Astrocyte (in vitro differentiated cells and primary cell): ENCODE measurements at regions not wholly inside any gene's neighbourhood (a gene's known extent, or its start where the extent isn't known, plus 50 kb on each side); places are given as distances from the start of the nearest gene placed in this dataset.

ENCODE experiments used
- DNase-seq: peaks from one replicate; pipeline ENCODE4 v3.0.0-alpha.2; 2010; ENCODE audit warnings: low read depth
- FAIRE-seq: peaks from 2 replicates; lab custom pipeline; 2011; peaks lifted over from hg19 to GRCh38; lab: Jason Lieb, UNC
- H2AFZ ChIP-seq: 2 replicates; pipeline ENCODE4 v1.6.0; 2012; ENCODE audit warnings: low read depth, low read length, inconsistent platforms
- H3K27ac ChIP-seq: 2 replicates; pipeline ENCODE4 v1.5.1; 2011; ENCODE audit warnings: low read depth, low read length, inconsistent platforms
- H3K27me3 ChIP-seq: 2 replicates; pipeline ENCODE4 v1.6.0; 2011; ENCODE audit warnings: low read length, inconsistent platforms; ENCODE audit not compliant: insufficient read depth
- H3K36me3 ChIP-seq: 2 replicates; pipeline ENCODE4 v1.5.1; 2011; ENCODE audit warnings: low read length, inconsistent platforms; ENCODE audit not compliant: insufficient read depth
- H3K4me1 ChIP-seq: 2 replicates; pipeline ENCODE4 v1.5.1; 2011; ENCODE audit warnings: low read length, inconsistent platforms; ENCODE audit not compliant: insufficient read depth
- H3K4me2 ChIP-seq: 2 replicates; pipeline ENCODE4 v1.6.0; 2012; ENCODE audit warnings: low read length, inconsistent platforms
- H3K4me3 ChIP-seq: 2 replicates; pipeline ENCODE4 v1.5.1; 2011; ENCODE audit warnings: low read depth, mild to moderate bottlenecking, low read length, inconsistent platforms; ENCODE audit not compliant: insufficient read depth
- H3K79me2 ChIP-seq: 2 replicates; pipeline ENCODE4 v1.6.0; 2012; ENCODE audit warnings: mild to moderate bottlenecking, low read length, inconsistent platforms; ENCODE audit not compliant: insufficient read depth
- H3K9ac ChIP-seq: 2 replicates; pipeline ENCODE4 v1.6.0; 2012; ENCODE audit warnings: mild to moderate bottlenecking, low read length, inconsistent platforms
- H3K9me3 ChIP-seq: 2 replicates; pipeline ENCODE4 v1.5.1; 2012; ENCODE audit warnings: low read depth, mild to moderate bottlenecking, low read length, inconsistent platforms; ENCODE audit not compliant: insufficient read depth
- H4K20me1 ChIP-seq: 2 replicates; pipeline ENCODE4 v1.6.0; 2012; ENCODE audit warnings: low read length, inconsistent platforms; ENCODE audit not compliant: insufficient read depth
- H3K27ac Mint-ChIP-seq: one replicate; pipeline ENCODE4 v1.8.0; 2021; ENCODE audit warnings: mild to moderate bottlenecking, mixed read lengths; ENCODE audit not compliant: unreplicated experiment
- H3K27me3 Mint-ChIP-seq: one replicate; pipeline ENCODE4 v1.8.0; 2021; ENCODE audit warnings: low read depth, mixed read lengths; ENCODE audit not compliant: unreplicated experiment
- H3K36me3 Mint-ChIP-seq: one replicate; pipeline ENCODE4 v1.8.0; 2021; ENCODE audit warnings: low read depth, mixed read lengths; ENCODE audit not compliant: unreplicated experiment
- H3K4me1 Mint-ChIP-seq: one replicate; pipeline ENCODE4 v1.8.0; 2021; ENCODE audit warnings: low read depth, mixed read lengths; ENCODE audit not compliant: unreplicated experiment
- H3K4me3 Mint-ChIP-seq: one replicate; pipeline ENCODE4 v1.8.0; 2021; ENCODE audit warnings: mild to moderate bottlenecking, moderate library complexity, mixed read lengths; ENCODE audit not compliant: unreplicated experiment
- H3K9me3 Mint-ChIP-seq: one replicate; pipeline ENCODE4 v1.8.0; 2021; ENCODE audit warnings: mild to moderate bottlenecking, mixed read lengths; ENCODE audit not compliant: unreplicated experiment
- CTCF ChIP-seq: IDR thresholded peaks from 2 replicates; pipeline ENCODE4 v1.5.1; 2011; ENCODE audit warnings: low read depth, mild to moderate bottlenecking, inconsistent platforms, low read length, moderate library complexity; ENCODE audit not compliant: insufficient read depth
- EZH2 ChIP-seq: IDR thresholded peaks from 2 replicates; pipeline ENCODE4 v1.6.1; 2012; ENCODE audit warnings: mild to moderate bottlenecking, low read length, inconsistent platforms; ENCODE audit not compliant: insufficient read depth

- no peaks in the 10 kb centered on the region for H3K27me3 Mint-ChIP-seq
- Histone ChIP-seq H2AFZ (no peak overlapping the region), H4K20me1 (no peaks in the 10 kb centered on the region), H3K4me3 (no peak overlapping the region), H3K27ac (no peak overlapping the region), H3K4me2 (no peak overlapping the region), H3K27me3 (no peaks in the 10 kb centered on the region), H3K36me3 (no peaks in the 10 kb centered on the region), H3K9me3 (no peaks in the 10 kb centered on the region), H3K79me2 (no peaks in the 10 kb centered on the region), H3K9ac (no peak overlapping the region), H3K4me1 (no peaks in the 10 kb centered on the region)
- no peak for TF ChIP-seq EZH2
- no peak for TF ChIP-seq CTCF
- H3K9me3 Mint-ChIP-seq: no peaks in the 10 kb centered on the region
- no peak for DNase-seq
- H3K4me1 Mint-ChIP-seq: peaks cover 11% of the 10 kb centered on the region
- H3K36me3 Mint-ChIP-seq: no peaks in the 10 kb centered on the region
- no peak overlapping the region for H3K4me3 Mint-ChIP-seq
- H3K27ac Mint-ChIP-seq: no peak overlapping the region
- FAIRE-seq: no peak
Measured at GRCh38 chr12:66929121-66929520, 250.2 kb upstream of the GRIP1 start.

GRCh38 chr12:66931091-66931490 is 252.2 kb upstream of the GRIP1 start:
- H3K79me2 ChIP-seq: no peaks in the 10 kb centered on the region
- Mint-ChIP-seq H3K27me3 (no peaks in the 10 kb centered on the region), H3K27ac (no peak overlapping the region), H3K4me1 (peaks cover 4% of the 10 kb centered on the region), H3K9me3 (no peaks in the 10 kb centered on the region), H3K4me3 (no peak overlapping the region), H3K36me3 (no peaks in the 10 kb centered on the region)
- H3K27ac ChIP-seq: no peak overlapping the region
- TF ChIP-seq CTCF (no peak), EZH2 (no peak)
- H3K9me3 ChIP-seq: no peaks in the 10 kb centered on the region
- no peak overlapping the region for H3K4me2 ChIP-seq
- no peaks in the 10 kb centered on the region for H3K27me3 ChIP-seq
- FAIRE-seq (no peak), DNase-seq (no peak)
- no peaks in the 10 kb centered on the region for H3K36me3 ChIP-seq
- no peak overlapping the region for H3K9ac ChIP-seq
- H4K20me1 ChIP-seq: no peaks in the 10 kb centered on the region
- H3K4me3 ChIP-seq: no peak overlapping the region
- H3K4me1 ChIP-seq: no peaks in the 10 kb centered on the region
- H2AFZ ChIP-seq: no peak overlapping the region

GRCh38 chr12:66932126-66932525 is 253.2 kb upstream of the GRIP1 start:
- Histone ChIP-seq H2AFZ (no peak overlapping the region), H4K20me1 (no peaks in the 10 kb centered on the region), H3K27me3 (no peaks in the 10 kb centered on the region), H3K9me3 (no peaks in the 10 kb centered on the region), H3K4me1 (no peaks in the 10 kb centered on the region), H3K79me2 (no peaks in the 10 kb centered on the region), H3K27ac (no peak overlapping the region), H3K36me3 (no peaks in the 10 kb centered on the region), H3K9ac (no peak overlapping the region), H3K4me2 (no peak overlapping the region), H3K4me3 (no peak overlapping the region)
- FAIRE-seq: no peak
- no peaks in the 10 kb centered on the region for H3K36me3 Mint-ChIP-seq
- no peak overlapping the region for H3K4me3 Mint-ChIP-seq
- DNase-seq: no peak
- H3K27me3 Mint-ChIP-seq: no peaks in the 10 kb centered on the region
- H3K4me1 Mint-ChIP-seq: peaks cover 3% of the 10 kb centered on the region
- H3K9me3 Mint-ChIP-seq: no peaks in the 10 kb centered on the region
- no peak for TF ChIP-seq EZH2
- no peak for TF ChIP-seq CTCF
- no peak overlapping the region for H3K27ac Mint-ChIP-seq
